ENCODE measurements at regions not wholly inside any gene's neighbourhood (a gene's known extent, or its start where the extent isn't known, plus 50 kb on each side); places are given as distances from the start of the nearest gene placed in this dataset.
"Not testable (repeated sequence)": the region's sequence is repeated elsewhere in the genome, so short reads cannot be mapped to it uniquely, and the experiment has no call there.

DNA sequence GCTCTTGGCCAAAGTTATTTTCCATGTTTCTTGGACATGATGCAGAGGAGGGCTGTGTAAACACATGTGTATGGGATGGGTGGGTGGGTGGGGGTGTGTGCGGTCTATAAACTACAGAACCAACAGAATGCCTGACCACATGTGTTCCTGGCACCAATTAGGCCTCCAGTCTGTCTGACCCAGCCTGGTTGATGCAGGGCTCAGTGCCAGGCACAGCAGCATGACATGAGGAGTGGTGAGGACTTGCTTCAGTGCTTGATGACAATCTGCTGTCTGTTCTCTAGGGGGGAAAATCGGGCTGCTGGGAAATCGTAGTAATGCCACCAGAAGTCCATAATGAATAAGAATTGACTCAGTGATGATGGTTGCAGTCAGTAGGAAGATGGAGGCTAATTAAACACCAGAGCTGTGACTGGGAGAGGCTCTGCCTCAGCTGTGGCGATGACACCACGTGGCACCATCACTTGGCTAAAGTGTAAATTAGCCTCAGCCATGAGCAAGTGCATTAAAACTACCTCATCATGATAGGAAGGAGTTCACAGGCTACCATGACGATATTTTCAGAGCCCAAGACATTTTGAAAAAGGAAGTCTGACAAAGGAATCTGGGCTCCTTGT, 260.1 kb upstream of the PODXL start:
- ChIA-PET POLR2A (no interaction called here), CTCF (no interaction called here)
- H3K4me3 Mint-ChIP-seq = no peak overlapping the region
- peaks cover 6% of the 10 kb centered on the region for H3K27me3 Mint-ChIP-seq
- no peak overlapping the region for H3K27ac Mint-ChIP-seq
- no peaks in the 10 kb centered on the region for H3K36me3 Mint-ChIP-seq (ENCODE audit: low read depth)
- intact Hi-C loops (cut with micrococcal nuclease) = no loop called here
- ATAC-seq (ENCODE audit: low read depth) (no peak), DNase-seq (no peak)
- no peaks in the 10 kb centered on the region for H3K4me1 Mint-ChIP-seq
- no peaks in the 10 kb centered on the region for H3K9me3 Mint-ChIP-seq
- no peak for TF ChIP-seq CTCF (IDR thresholded peaks at IDR 0.05)

DNA sequence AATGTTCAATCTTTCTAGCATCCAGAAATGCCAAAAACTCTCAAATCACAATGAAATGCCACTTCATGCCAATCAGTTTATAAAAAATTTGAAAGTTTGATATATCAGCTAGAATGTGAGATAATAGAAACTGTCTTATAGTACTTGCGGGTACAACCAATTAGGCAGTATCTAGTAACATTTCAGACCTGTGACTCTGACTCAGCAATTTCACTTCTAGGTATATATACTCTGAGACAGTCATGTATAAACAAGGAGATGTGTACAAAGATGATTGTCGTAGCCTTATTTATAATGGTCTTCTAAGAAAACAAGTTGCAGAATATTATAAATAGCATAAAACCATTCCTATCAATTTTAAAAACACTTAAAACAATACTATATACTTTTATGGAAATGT, 252.3 kb upstream of the PODXL start:
- CTCF ChIA-PET = no interaction called here
- DNase-seq = no peak

GRCh38 chr7:131808156-131808555, 251.7 kb upstream of the PODXL start:
- H3K27ac Mint-ChIP-seq; H3K9me3 Mint-ChIP-seq; H3K4me3 Mint-ChIP-seq; ATAC-seq (ENCODE audit: low read depth); CTCF ChIA-PET; POLR2A ChIA-PET; intact Hi-C loops (cut with micrococcal nuclease); H3K27me3 Mint-ChIP-seq; H3K4me1 Mint-ChIP-seq; DNase-seq; H3K36me3 Mint-ChIP-seq (ENCODE audit: low read depth): not testable (repeated sequence)

More for the DNA sequence above, 252.3 kb upstream of the PODXL start:
- Mint-ChIP-seq H3K36me3 (ENCODE audit: low read depth) (no peaks in the 10 kb centered on the region), H3K4me3 (no peak overlapping the region), H3K27me3 (peaks cover 1% of the 10 kb centered on the region), H3K9me3 (no peaks in the 10 kb centered on the region), H3K27ac (no peak overlapping the region), H3K4me1 (no peaks in the 10 kb centered on the region)
- intact Hi-C loops (cut with micrococcal nuclease) = no loop called here
- no peak for TF ChIP-seq CTCF (IDR thresholded peaks at IDR 0.05)
- POLR2A ChIA-PET = no interaction called here
- ATAC-seq (ENCODE audit: low read depth) = no peak

DNA sequence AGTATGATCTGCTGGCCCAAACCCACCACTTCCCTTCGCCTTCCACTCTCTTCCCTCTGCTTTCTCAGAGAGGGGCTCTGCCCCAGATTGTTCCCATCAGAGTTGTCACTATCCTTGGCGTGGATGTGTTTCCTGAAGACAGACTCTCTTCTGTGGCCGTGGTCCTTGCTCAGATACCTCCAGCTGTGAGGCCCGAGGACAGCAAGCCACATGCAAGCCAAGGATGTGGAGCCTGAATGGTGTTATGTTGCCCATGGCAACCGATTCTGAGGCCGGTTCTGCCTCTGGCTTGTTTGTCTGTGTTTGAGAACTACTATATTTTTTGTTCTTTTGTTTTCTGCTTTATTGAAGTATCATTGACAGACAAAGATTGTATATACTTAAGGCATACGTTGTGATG, 247.4 kb upstream of the PODXL start:
- intact Hi-C loops (cut with micrococcal nuclease) = no loop called here
- ChIA-PET CTCF (no interaction called here), POLR2A (no interaction called here)
- Mint-ChIP-seq H3K9me3 (no peaks in the 10 kb centered on the region), H3K36me3 (ENCODE audit: low read depth) (no peaks in the 10 kb centered on the region), H3K4me3 (no peak overlapping the region), H3K27me3 (peaks cover under 1% of the 10 kb centered on the region), H3K4me1 (no peaks in the 10 kb centered on the region), H3K27ac (no peak overlapping the region)
- ATAC-seq (ENCODE audit: low read depth) = no peak
- no peak for TF ChIP-seq CTCF (IDR thresholded peaks at IDR 0.05)
- DNase-seq = no peak

DNA sequence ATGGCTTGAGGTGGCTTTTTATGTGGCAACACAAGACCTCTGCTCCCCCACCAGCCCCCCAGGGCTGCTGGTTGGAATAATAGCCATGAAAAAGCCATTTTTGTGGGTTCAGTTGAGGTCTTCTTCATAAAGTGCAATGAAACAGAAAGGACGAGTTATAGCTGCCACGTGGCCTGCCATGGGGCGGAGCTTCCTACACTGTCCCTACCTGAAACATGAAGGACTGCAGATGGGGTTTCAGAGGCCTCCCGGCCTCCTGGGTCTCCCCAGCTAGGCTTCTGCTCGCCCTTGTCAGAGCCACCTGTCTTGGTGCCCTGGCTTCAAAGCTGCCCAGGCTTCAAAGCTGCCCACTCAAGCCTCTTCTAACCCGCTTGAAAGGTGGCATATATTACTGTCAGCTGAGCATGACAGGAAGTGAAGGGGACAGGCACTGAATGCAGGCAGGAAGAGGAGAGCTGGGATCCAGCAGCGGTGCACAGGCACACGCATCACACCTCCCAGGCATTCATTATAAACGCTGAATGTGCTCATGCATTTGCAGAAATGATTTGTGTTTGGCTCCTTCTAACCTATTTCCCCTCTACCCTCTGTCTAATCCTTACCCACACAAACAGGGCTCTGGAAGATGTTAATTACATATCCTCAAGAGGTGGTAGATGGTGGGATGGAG, 245.9 kb upstream of the PODXL start:
- ChIA-PET CTCF (no interaction called here), POLR2A (no interaction called here)
- H3K4me3 Mint-ChIP-seq = no peak overlapping the region
- H3K36me3 Mint-ChIP-seq (ENCODE audit: low read depth) = no peaks in the 10 kb centered on the region
- ATAC-seq (ENCODE audit: low read depth) (no peak), DNase-seq (no peak)
- H3K27me3 Mint-ChIP-seq = peaks cover 2% of the 10 kb centered on the region
- H3K27ac Mint-ChIP-seq = no peak overlapping the region
- H3K9me3 Mint-ChIP-seq = no peaks in the 10 kb centered on the region
- intact Hi-C loops (cut with micrococcal nuclease) = no loop called here
- no peak for TF ChIP-seq CTCF (IDR thresholded peaks at IDR 0.05)
- H3K4me1 Mint-ChIP-seq = no peaks in the 10 kb centered on the region

DNA sequence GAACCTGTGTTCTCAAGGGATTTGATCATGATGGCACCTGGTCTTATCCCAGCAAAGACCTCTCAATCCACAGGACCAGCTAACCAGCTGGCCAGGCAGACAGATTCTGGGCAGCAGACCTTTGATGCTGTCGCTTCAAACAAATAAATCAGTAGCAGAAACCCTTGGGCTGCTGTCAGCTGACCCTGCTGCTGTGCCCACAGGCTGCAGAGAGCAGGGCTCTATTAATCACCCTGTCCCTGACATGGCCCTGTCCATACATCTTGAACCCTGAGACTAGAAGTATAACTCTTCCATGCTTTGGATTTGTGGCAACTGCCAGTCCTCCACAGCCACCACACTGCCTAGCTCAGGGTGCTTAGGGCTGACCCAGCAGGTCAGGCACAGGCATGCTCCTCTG, 244.1 kb upstream of the PODXL start:
- no peak for DNase-seq
- Mint-ChIP-seq H3K4me1 (no peaks in the 10 kb centered on the region), H3K9me3 (no peaks in the 10 kb centered on the region), H3K36me3 (ENCODE audit: low read depth) (no peaks in the 10 kb centered on the region), H3K27me3 (peaks cover 2% of the 10 kb centered on the region), H3K27ac (no peak overlapping the region), H3K4me3 (no peak overlapping the region)
- intact Hi-C loops (cut with micrococcal nuclease) = no loop called here
- CTCF ChIA-PET = no interaction called here
- POLR2A ChIA-PET = no interaction called here
- no peak for ATAC-seq (ENCODE audit: low read depth)
- no peak for TF ChIP-seq CTCF (IDR thresholded peaks at IDR 0.05)
